GM06990 (cell line): ENCODE measurements at regions not wholly inside any gene's neighbourhood (a gene's known extent, or its start where the extent isn't known, plus 50 kb on each side); places are given as distances from the start of the nearest gene placed in this dataset.

Experiments used
- DNase-seq: peaks from one replicate; pipeline ENCODE4 v3.0.0-alpha.2; 2011; ENCODE audit not compliant: insufficient read length; ENCODE audit errors: extremely low read depth
- H3K27me3 ChIP-seq: replicated peaks from 2 replicates; pipeline ENCODE4 v1.6.0; 2011; ENCODE audit warnings: low read length; ENCODE audit not compliant: control insufficient read depth, insufficient read depth
- H3K36me3 ChIP-seq: 2 replicates; pipeline ENCODE4 v1.5.1; 2011; ENCODE audit warnings: low read length; ENCODE audit not compliant: control insufficient read depth, insufficient read depth
- H3K4me3 ChIP-seq: replicated peaks from 2 replicates; pipeline ENCODE4 v1.5.1; 2011; ENCODE audit warnings: low read depth, mild to moderate bottlenecking, control low read depth, low read length
- CTCF ChIP-seq: IDR thresholded peaks from 2 replicates; pipeline ENCODE4 v1.5.1; 2011; ENCODE audit warnings: low read length, control low read depth, mild to moderate bottlenecking, inconsistent platforms; ENCODE audit not compliant: insufficient read depth, poor library complexity, severe bottlenecking

- Histone ChIP-seq H3K4me3 (no peak overlapping the region), H3K36me3 (no peaks in the 10 kb centered on the region), H3K27me3 (no peaks in the 10 kb centered on the region)
- TF ChIP-seq CTCF, result no peak
- no peak for DNase-seq
Measured at GRCh38 chr5:9954869-9955268, 294.8 kb downstream of the ATPSCKMT start.

GRCh38 chr5:9953691-9954090 is 296.0 kb downstream of the ATPSCKMT start:
- Histone ChIP-seq H3K36me3 (no peaks in the 10 kb centered on the region), H3K27me3 (no peaks in the 10 kb centered on the region), H3K4me3 (no peak overlapping the region)
- no peak for TF ChIP-seq CTCF
- no peak for DNase-seq

- no peak overlapping the region for H3K4me3 ChIP-seq
- no peak for DNase-seq
- no peaks in the 10 kb centered on the region for H3K27me3 ChIP-seq
- TF ChIP-seq CTCF, result no peak
- H3K36me3 ChIP-seq, result no peaks in the 10 kb centered on the region
Measured at GRCh38 chr5:9951865-9952516, 297.7 kb downstream of the ATPSCKMT start.

GRCh38 chr5:9947944-9948343 is 301.7 kb downstream of the ATPSCKMT start:
- H3K36me3 ChIP-seq, result no peaks in the 10 kb centered on the region
- H3K4me3 ChIP-seq, result no peak overlapping the region
- TF ChIP-seq CTCF, result no peak
- no peaks in the 10 kb centered on the region for H3K27me3 ChIP-seq
- no peak for DNase-seq

- Histone ChIP-seq H3K27me3 (no peaks in the 10 kb centered on the region), H3K36me3 (no peaks in the 10 kb centered on the region), H3K4me3 (no peak overlapping the region)
- no peak for TF ChIP-seq CTCF
- peak; percentile 53 for DNase-seq
Measured at GRCh38 chr5:9947225-9947714, 302.4 kb downstream of the ATPSCKMT start.

GRCh38 chr5:9932770-9933169 is 302.6 kb upstream of the TAS2R1 start:
- TF ChIP-seq CTCF, result no peak
- no peak overlapping the region for H3K4me3 ChIP-seq
- H3K36me3 ChIP-seq, result no peaks in the 10 kb centered on the region
- no peaks in the 10 kb centered on the region for H3K27me3 ChIP-seq
- no peak for DNase-seq
